H7 (cell line): ENCODE measurements at regions not wholly inside any gene's neighbourhood (a gene's known extent, or its start where the extent isn't known, plus 50 kb on each side); places are given as distances from the start of the nearest gene placed in this dataset.
"Not testable (repeated sequence)": the region's sequence is repeated elsewhere in the genome, so short reads cannot be mapped to it uniquely, and the experiment has no call there.

Experiments
- DNase-seq: peaks from one replicate; pipeline ENCODE4 v3.0.0; 2012
- H3K27me3 ChIP-seq: 2 replicates; pipeline ENCODE4 v1.6.0; 2011; ENCODE audit warnings: mild to moderate bottlenecking, low read length; ENCODE audit not compliant: control insufficient read depth, insufficient read depth
- H3K36me3 ChIP-seq: replicated peaks from 2 replicates; pipeline ENCODE4 v1.5.1; 2011; ENCODE audit warnings: low read length; ENCODE audit not compliant: control insufficient read depth, insufficient read depth
- H3K4me3 ChIP-seq: 2 replicates; pipeline ENCODE4 v1.5.1; 2011; ENCODE audit warnings: low read depth, mild to moderate bottlenecking, control low read depth, low read length, moderate library complexity; ENCODE audit not compliant: insufficient read depth

GRCh38 chr5:13378091-13378490, 566.4 kb downstream of the DNAH5 start:
- H3K4me3 ChIP-seq: no peak overlapping the region
- DNase-seq: no peak
- H3K27me3 ChIP-seq: no peaks in the 10 kb centered on the region
- no peaks in the 10 kb centered on the region for H3K36me3 ChIP-seq

DNA sequence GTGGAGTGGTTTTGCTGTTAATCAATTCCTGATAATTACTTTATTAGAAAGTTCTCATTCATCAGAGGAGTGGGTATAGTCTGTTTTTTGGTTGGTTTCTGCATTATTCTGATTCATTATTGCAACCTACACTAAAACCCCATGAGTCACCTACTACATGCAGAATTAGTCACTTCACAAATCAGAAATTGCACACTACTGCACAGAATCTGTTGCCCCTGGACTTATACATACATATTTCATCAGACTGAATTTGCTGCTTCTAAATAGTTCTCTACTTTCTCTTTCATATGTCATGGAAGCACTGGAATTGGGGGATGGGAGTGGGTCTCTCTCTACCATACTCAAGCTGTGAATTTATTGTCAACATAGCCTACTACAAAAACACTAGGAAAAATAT, 585.1 kb downstream of the DNAH5 start:
- no peaks in the 10 kb centered on the region for H3K27me3 ChIP-seq
- no peaks in the 10 kb centered on the region for H3K36me3 ChIP-seq
- no peak overlapping the region for H3K4me3 ChIP-seq
- DNase-seq: no peak

DNA sequence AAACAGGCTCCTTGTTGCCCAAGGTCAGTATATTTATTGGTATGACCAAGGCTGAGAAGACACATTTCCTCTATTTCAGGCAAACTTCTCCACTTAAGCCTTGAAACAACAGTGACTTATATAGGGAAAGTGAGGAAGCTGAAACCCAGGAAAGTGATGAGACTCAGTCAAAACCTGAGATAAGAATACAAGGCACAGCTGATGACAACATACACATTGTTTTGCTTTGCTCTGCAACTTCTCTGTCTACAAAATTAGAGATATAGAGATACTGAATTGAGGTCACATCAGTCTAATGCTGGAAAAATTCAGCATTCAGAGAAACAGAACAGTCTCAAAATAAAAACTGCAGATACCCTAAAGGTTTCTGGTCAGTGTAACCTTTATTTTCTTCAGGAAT, 586.1 kb downstream of the DNAH5 start:
- DNase-seq: no peak
- H3K4me3 ChIP-seq: no peak overlapping the region

DNA sequence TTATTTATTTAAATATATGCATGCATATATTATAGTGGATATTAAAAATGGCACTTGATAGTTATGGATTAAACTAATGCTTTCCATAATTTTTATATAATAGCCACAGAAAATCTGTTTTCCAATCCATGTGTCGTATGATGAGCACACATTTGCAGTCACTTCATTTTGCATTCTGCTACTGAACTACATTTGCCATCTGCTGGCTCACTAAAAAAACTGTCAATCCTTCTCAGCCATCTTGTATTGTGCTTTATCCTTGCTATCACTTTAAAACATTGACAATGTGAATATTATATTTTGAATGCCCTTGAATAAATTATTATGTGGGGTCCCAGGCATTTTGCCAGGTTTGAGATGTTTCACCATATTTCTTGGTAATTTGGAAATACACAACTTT, 586.6 kb downstream of the DNAH5 start:
- no peak overlapping the region for H3K4me3 ChIP-seq
- no peaks in the 10 kb centered on the region for H3K36me3 ChIP-seq
- no peak for DNase-seq
- no peaks in the 10 kb centered on the region for H3K27me3 ChIP-seq

More for the DNA sequence above, 586.1 kb downstream of the DNAH5 start:
- Histone ChIP-seq H3K27me3 (no peaks in the 10 kb centered on the region), H3K36me3 (no peaks in the 10 kb centered on the region)

DNA sequence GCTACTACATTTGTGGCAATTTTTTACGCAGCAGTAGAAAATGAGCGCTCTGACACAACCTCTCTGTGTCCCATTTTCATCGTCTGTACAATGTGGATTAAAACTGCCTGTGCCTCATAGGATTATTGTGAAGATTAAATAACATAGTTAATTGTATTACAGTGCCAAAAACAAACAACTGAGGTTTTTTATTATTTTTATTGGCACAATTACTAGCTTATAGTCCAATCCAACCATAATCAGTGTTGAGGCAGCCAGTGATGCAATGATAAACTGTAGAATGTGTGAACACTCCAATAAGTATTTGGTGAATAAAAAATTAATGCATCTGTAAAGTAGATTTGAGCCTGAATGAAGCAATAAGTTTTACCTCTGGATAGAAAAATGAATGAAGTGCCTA, 588.3 kb downstream of the DNAH5 start:
- no peaks in the 10 kb centered on the region for H3K36me3 ChIP-seq
- no peak for DNase-seq
- no peak overlapping the region for H3K4me3 ChIP-seq
- H3K27me3 ChIP-seq: no peaks in the 10 kb centered on the region

DNA sequence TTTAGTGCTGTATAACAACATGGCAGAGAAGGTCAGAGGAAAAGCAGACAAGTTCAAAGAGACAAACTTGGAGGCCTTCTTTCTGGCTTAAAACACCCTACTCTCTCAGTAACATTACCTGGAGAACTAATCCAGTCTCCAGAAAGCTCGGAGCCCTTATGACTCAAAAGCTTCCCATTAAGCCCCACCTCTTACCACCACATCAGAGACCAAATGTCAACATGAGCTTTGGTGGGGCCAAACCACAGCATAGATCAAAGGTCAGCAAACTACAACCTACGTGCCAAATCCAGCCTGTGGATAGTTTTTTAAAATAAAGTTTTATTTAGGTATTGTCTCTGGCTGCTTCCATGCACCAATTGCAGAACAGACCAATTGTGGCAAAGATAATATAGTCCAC, 589.9 kb downstream of the DNAH5 start:
- Histone ChIP-seq H3K4me3 (no peak overlapping the region), H3K27me3 (no peaks in the 10 kb centered on the region)
- no peak for DNase-seq

DNA sequence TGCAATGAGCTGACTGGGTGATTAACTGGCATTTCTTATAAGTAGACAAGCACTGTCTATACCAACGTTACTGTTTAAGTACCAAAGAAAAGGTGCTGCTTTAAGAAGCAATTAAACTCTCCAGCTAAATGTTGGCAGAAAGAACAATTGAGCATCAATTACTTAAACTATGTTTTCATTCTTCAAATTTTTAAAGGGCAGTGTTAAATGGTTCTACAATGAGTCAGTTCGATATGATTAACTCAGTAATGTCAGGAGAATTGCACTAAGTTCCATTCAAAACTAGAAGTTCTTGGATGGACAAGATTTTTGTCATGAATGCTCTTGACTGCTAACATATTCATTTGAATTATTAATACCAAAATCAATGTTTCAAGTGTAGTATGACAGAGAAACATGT, 593.7 kb downstream of the DNAH5 start:
- Histone ChIP-seq H3K4me3 (no peak overlapping the region), H3K36me3 (no peaks in the 10 kb centered on the region), H3K27me3 (no peaks in the 10 kb centered on the region)
- no peak for DNase-seq

More for the DNA sequence above, 589.9 kb downstream of the DNAH5 start:
- H3K36me3 ChIP-seq: no peaks in the 10 kb centered on the region

DNA sequence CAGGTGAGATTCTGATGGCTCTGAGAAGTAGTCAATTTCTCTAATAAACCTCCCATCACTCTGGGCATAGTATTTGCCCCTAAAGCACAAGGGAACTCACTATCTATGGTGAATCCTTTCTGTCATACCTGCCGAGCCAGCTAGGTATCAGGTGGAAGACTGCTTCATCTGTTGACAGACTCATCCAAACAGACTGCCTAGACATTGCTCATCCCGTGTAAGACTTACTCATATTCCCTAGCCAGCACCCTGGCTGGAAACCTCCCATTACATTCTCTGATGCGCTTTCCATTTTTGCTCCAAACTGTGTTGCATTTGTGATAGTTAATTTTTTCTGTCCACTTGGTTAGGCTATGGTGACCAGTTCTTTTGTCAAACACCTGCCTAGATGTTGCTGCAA, 595.9 kb downstream of the DNAH5 start:
- H3K36me3 ChIP-seq: no peaks in the 10 kb centered on the region
- H3K4me3 ChIP-seq: no peak overlapping the region
- no peaks in the 10 kb centered on the region for H3K27me3 ChIP-seq
- DNase-seq: no peak

DNA sequence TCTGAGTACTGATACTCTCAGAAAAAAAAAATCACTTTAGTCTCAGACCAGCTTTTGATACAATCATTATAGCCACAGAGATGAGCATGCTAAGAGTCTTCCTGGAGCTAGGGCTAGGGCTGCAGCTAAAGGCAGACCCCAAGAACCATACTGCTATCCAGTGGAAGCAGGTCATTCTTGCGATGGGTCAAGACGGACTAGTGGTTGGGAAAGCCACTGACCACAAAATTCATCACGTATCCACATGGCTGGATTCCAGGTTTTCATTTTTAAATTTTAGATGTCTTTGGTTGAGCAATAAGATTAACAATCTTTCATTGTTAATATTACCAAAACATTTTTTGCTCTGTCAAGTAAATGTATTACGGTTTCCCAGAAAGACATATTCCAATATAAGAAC, 598.1 kb downstream of the DNAH5 start:
- no peak for DNase-seq
- Histone ChIP-seq H3K27me3 (no peaks in the 10 kb centered on the region), H3K36me3 (no peaks in the 10 kb centered on the region), H3K4me3 (no peak overlapping the region)

DNA sequence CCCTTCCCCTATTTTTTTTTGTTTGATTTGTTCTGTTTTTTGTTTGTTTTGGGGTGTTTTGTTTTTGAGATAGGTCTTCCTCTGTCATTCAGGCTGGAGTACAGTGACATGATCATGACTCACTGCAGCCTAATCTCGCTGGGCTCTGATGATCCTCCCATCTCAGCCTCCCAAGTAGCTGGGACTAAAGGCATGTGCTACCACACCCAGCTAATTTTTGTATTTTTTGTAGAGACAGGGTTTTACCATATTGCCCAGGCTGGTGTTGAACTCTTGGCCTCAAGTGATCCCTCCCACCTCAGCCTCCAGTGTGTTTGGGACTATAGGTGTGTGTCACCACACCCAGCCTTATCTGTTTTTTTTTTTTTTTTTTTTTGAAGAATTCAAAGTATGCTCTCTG, 605.4 kb downstream of the DNAH5 start:
- H3K27me3 ChIP-seq: no peaks in the 10 kb centered on the region
- DNase-seq: no peak
- no peaks in the 10 kb centered on the region for H3K36me3 ChIP-seq
- H3K4me3 ChIP-seq: no peak overlapping the region

GRCh38 chr5:13335026-13335425, 609.5 kb downstream of the DNAH5 start:
- not testable (repeated sequence) for DNase-seq, H3K4me3 ChIP-seq, H3K36me3 ChIP-seq, H3K27me3 ChIP-seq

DNA sequence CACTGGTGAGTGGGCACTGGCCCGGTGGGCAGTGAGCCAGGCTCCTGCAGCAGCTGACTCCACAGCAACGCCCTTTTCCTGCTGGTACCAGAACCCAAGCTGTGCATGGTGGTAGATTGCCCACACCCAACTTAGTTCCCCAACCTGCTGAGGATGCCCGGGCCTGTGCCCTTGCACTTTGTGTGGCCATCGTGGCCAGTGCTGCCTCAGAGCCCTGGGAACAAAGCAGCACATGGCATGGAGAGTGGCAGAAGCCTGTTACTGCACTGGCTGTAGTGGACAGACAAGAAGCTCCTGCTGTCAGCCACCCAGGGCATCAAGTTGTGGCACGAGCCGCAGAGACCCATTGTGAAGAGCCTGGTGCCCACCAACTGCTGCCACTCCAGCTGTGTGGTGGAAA, 612.9 kb downstream of the DNAH5 start:
- Histone ChIP-seq H3K36me3 (no peaks in the 10 kb centered on the region), H3K4me3 (no peak overlapping the region), H3K27me3 (no peaks in the 10 kb centered on the region)
- no peak for DNase-seq

GRCh38 chr5:13328316-13328715, 616.2 kb downstream of the DNAH5 start:
- no peak for DNase-seq
- H3K4me3 ChIP-seq: no peak overlapping the region
- no peaks in the 10 kb centered on the region for H3K36me3 ChIP-seq
- H3K27me3 ChIP-seq: no peaks in the 10 kb centered on the region

- Histone ChIP-seq H3K36me3 (no peaks in the 10 kb centered on the region), H3K4me3 (no peak overlapping the region), H3K27me3 (no peaks in the 10 kb centered on the region)
- DNase-seq: no peak
These were observed 618.7 kb downstream of the DNAH5 start for GRCh38 chr5:13325765-13326164.

DNA sequence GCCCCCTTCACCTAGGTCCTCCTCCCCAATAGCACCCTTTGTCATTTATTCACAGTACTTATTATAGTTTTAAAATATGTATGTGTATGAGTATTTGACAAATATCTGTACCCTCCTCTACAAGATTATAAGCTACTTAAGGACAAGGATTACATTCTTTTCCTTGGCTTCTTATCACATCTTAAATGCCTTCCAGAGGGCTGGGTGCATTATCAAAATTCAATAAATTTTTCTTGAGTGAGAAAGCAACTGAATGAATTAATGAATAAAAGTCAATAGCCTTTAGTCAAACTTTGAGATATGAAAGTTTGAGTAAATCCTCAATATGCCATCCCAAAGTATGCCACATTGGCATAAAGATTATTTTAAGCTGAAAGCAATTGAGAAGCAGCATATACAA, 621.7 kb downstream of the DNAH5 start:
- DNase-seq: no peak
- H3K36me3 ChIP-seq: no peaks in the 10 kb centered on the region
- no peaks in the 10 kb centered on the region for H3K27me3 ChIP-seq
- H3K4me3 ChIP-seq: no peak overlapping the region

GRCh38 chr5:13317654-13318053, 626.8 kb downstream of the DNAH5 start:
- Histone ChIP-seq H3K27me3 (no peaks in the 10 kb centered on the region), H3K4me3 (no peak overlapping the region), H3K36me3 (no peaks in the 10 kb centered on the region)
- no peak for DNase-seq
